ENCODE measurements at regions not wholly inside any gene's neighbourhood (a gene's known extent, or its start where the extent isn't known, plus 50 kb on each side); places are given as distances from the start of the nearest gene placed in this dataset.

- no peak overlapping the region for H3K27ac ChIP-seq (ENCODE audit: low read depth in 1 of 2, low read length in 2 of 2)
- TF ChIP-seq CTCF (IDR thresholded peaks at IDR 0.05) = no peak
- DNase-seq = peak in 2 of 14 experiments; percentile 12
- Mint-ChIP-seq H3K27ac (no peak overlapping the region), H3K36me3 (ENCODE audit: low read depth) (no peaks in the 10 kb centered on the region), H3K4me3 (no peak overlapping the region), H3K4me1 (ENCODE audit: low read depth) (no peaks in the 10 kb centered on the region), H3K9me3 (no peaks in the 10 kb centered on the region), H3K27me3 (no peaks in the 10 kb centered on the region)
- ChIA-PET POLR2A (interaction anchor here (1.5 kb wide), 1 partner anchor 8 kb away, joined by 4 read pairs; no protein-coding TSS in a partner anchor), CTCF (no interaction called here)
- H3K4me1 ChIP-seq (ENCODE audit: insufficient read depth, low read length) = no peaks in the 10 kb centered on the region
- no peak overlapping the region for H3K4me3 ChIP-seq (ENCODE audit: low read length)
- H3K36me3 ChIP-seq (ENCODE audit: insufficient read depth, low read length) = no peaks in the 10 kb centered on the region
- no peaks in the 10 kb centered on the region for H3K9me3 ChIP-seq (ENCODE audit: control insufficient read depth in 1 of 2, insufficient read depth in 1 of 2, low read length in 2 of 2)
- intact Hi-C loops (cut with DNase I, micrococcal nuclease) = no loop called here
- H3K27me3 ChIP-seq (ENCODE audit: control insufficient read depth in 1 of 2, insufficient read depth in 2 of 2, low read length in 2 of 2) = no peaks in the 10 kb centered on the region
- ATAC-seq (ENCODE audit: poor library complexity) = no peak
Measured at GRCh38 chr4:38574559-38575333, 89.3 kb upstream of the KLF3 start.

GRCh38 chr4:38576767-38577166 is 87.2 kb upstream of the KLF3 start:
- no peaks in the 10 kb centered on the region for H3K36me3 ChIP-seq (ENCODE audit: insufficient read depth, low read length)
- POLR2A ChIA-PET = no interaction called here
- no peak overlapping the region for H3K27ac Mint-ChIP-seq
- intact Hi-C loops (cut with DNase I, micrococcal nuclease) = no loop called here
- H3K36me3 Mint-ChIP-seq (ENCODE audit: low read depth) = no peaks in the 10 kb centered on the region
- ATAC-seq (ENCODE audit: poor library complexity) (no peak), DNase-seq (no peak)
- H3K4me3 Mint-ChIP-seq = no peak overlapping the region
- CTCF ChIA-PET = no interaction called here
- no peaks in the 10 kb centered on the region for H3K4me1 ChIP-seq (ENCODE audit: insufficient read depth, low read length)
- no peaks in the 10 kb centered on the region for H3K9me3 Mint-ChIP-seq
- no peak for TF ChIP-seq CTCF (IDR thresholded peaks at IDR 0.05)
- no peaks in the 10 kb centered on the region for H3K9me3 ChIP-seq (ENCODE audit: control insufficient read depth in 1 of 2, insufficient read depth in 1 of 2, low read length in 2 of 2)
- no peak overlapping the region for H3K4me3 ChIP-seq (ENCODE audit: low read length)
- H3K27me3 ChIP-seq (ENCODE audit: control insufficient read depth in 1 of 2, insufficient read depth in 2 of 2, low read length in 2 of 2) = no peaks in the 10 kb centered on the region
- no peak overlapping the region for H3K27ac ChIP-seq (ENCODE audit: low read depth in 1 of 2, low read length in 2 of 2)
- no peaks in the 10 kb centered on the region for H3K27me3 Mint-ChIP-seq
- H3K4me1 Mint-ChIP-seq (ENCODE audit: low read depth) = no peaks in the 10 kb centered on the region

GRCh38 chr4:38577462-38577861 is 86.5 kb upstream of the KLF3 start:
- CTCF ChIA-PET = no interaction called here
- no peak overlapping the region for H3K27ac ChIP-seq (ENCODE audit: low read depth in 1 of 2, low read length in 2 of 2)
- ATAC-seq (ENCODE audit: poor library complexity) (no peak), DNase-seq (no peak)
- Mint-ChIP-seq H3K27ac (no peak overlapping the region), H3K4me3 (no peak overlapping the region), H3K36me3 (ENCODE audit: low read depth) (no peaks in the 10 kb centered on the region), H3K4me1 (ENCODE audit: low read depth) (peaks cover 4% of the 10 kb centered on the region), H3K9me3 (no peaks in the 10 kb centered on the region), H3K27me3 (no peaks in the 10 kb centered on the region)
- no peak overlapping the region for H3K4me3 ChIP-seq (ENCODE audit: low read length)
- POLR2A ChIA-PET = interaction anchor here (0.6 to 0.7 kb wide), 2 partner anchors 105 to 456 kb away, joined by 3 to 4 read pairs; no protein-coding TSS in a partner anchor
- H3K27me3 ChIP-seq (ENCODE audit: control insufficient read depth in 1 of 2, insufficient read depth in 2 of 2, low read length in 2 of 2) = no peaks in the 10 kb centered on the region
- no peaks in the 10 kb centered on the region for H3K36me3 ChIP-seq (ENCODE audit: insufficient read depth, low read length)
- no peaks in the 10 kb centered on the region for H3K9me3 ChIP-seq (ENCODE audit: control insufficient read depth in 1 of 2, insufficient read depth in 1 of 2, low read length in 2 of 2)
- no peaks in the 10 kb centered on the region for H3K4me1 ChIP-seq (ENCODE audit: insufficient read depth, low read length)
- no peak for TF ChIP-seq CTCF (IDR thresholded peaks at IDR 0.05)
- intact Hi-C loops (cut with DNase I, micrococcal nuclease) = no loop called here
